Common myeloid progenitor, CD34-positive (primary cell): ENCODE measurements at regions not wholly inside any gene's neighbourhood (a gene's known extent, or its start where the extent isn't known, plus 50 kb on each side); places are given as distances from the start of the nearest gene placed in this dataset.

Experiments
- CTCF ChIA-PET: fragments of 350-600 bp; sonication (Branson Sonifier 250); formaldehyde crosslinking; loops from one replicate; lab custom pipeline; 2021; ENCODE audit warnings: antibody characterized with exemption; lab: Charles Lee
- POLR2A ChIA-PET: fragments of 350-600 bp; sonication (Branson Sonifier 250); formaldehyde crosslinking; loops from one replicate; lab custom pipeline; 2021; ENCODE audit warnings: antibody characterized with exemption; lab: Charles Lee
- DNase-seq, 3 donors: peaks; one replicate each; pipeline versions ENCODE4 v3.0.0 to v3.0.0-alpha.2; 2013
- H3K27ac ChIP-seq, 2 experiments: 1 replicate in 1 of 2; 2 replicates in 1 of 2; pipeline ENCODE4 v1.7.0; 2013; ENCODE audit warnings: inconsistent platforms in 2 of 2, low read length in 2 of 2, mild to moderate bottlenecking in 2 of 2, low read depth in 1 of 2, moderate library complexity in 1 of 2; ENCODE audit not compliant: severe bottlenecking in 2 of 2, insufficient read depth in 1 of 2, poor library complexity in 1 of 2
- H3K27me3 ChIP-seq, 5 experiments: replicated peaks in 2 of 5; 1 replicate in 3 of 5; 2 replicates in 2 of 5; pipeline versions ENCODE4 v1.6.1 to v1.7.0; 2013; ENCODE audit warnings: low read length in 4 of 5, mild to moderate bottlenecking in 2 of 5, moderate library complexity in 2 of 5, inconsistent platforms in 1 of 5; ENCODE audit not compliant: insufficient read depth in 5 of 5, control insufficient read depth in 4 of 5
- H3K36me3 ChIP-seq, 4 experiments: 1 replicate in 2 of 4; 2 replicates in 2 of 4; pipeline versions ENCODE4 v1.6.1 to v1.7.0; 2013; ENCODE audit warnings: low read length in 3 of 4, control low read depth in 1 of 4, mild to moderate bottlenecking in 1 of 4; ENCODE audit not compliant: control insufficient read depth in 4 of 4, insufficient read depth in 4 of 4
- H3K4me1 ChIP-seq, 4 experiments: 1 replicate in 3 of 4; 2 replicates in 1 of 4; pipeline versions ENCODE4 v1.6.1 to v1.7.1; 2013; ENCODE audit warnings: low read length in 3 of 4, mild to moderate bottlenecking in 3 of 4, control low read depth in 1 of 4, inconsistent platforms in 1 of 4, moderate library complexity in 1 of 4; ENCODE audit not compliant: control insufficient read depth in 4 of 4, insufficient read depth in 4 of 4; ENCODE audit errors: control extremely low read depth in 1 of 4
- H3K4me3 ChIP-seq, 7 experiments: 1 replicate in 4 of 7; 2 replicates in 3 of 7; pipeline versions ENCODE4 v1.5.1 to v1.7.0; 2013; ENCODE audit warnings: mild to moderate bottlenecking in 7 of 7, low read length in 6 of 7, moderate library complexity in 6 of 7, inconsistent platforms in 2 of 7, low read depth in 2 of 7, control low read depth in 1 of 7; ENCODE audit not compliant: insufficient read depth in 4 of 7, control insufficient read depth in 1 of 7; ENCODE audit errors: extremely low read depth in 1 of 7
- H3K9me3 ChIP-seq, 5 experiments: 1 replicate in 4 of 5; 2 replicates in 1 of 5; pipeline versions ENCODE4 v1.6.1 to v1.7.1; 2013; ENCODE audit warnings: low read length in 4 of 5, mild to moderate bottlenecking in 2 of 5, inconsistent platforms in 1 of 5, low read depth in 1 of 5, moderate library complexity in 1 of 5; ENCODE audit not compliant: control insufficient read depth in 4 of 5, insufficient read depth in 2 of 5; ENCODE audit errors: control extremely low read depth in 1 of 5
- WGBS: methylation state at CpG from one replicate; pipeline ENCODE4 v1.1.5; 2013; ENCODE audit not compliant: insufficient coverage; 5-methylcytosine and 5-hydroxymethylcytosine counted together

GRCh38 chr11:15451713-15452112 lies 337.0 kb downstream of the INSC start:
- 100% methylated on average over 2 of the region's 2 CpGs for WGBS
- ChIA-PET POLR2A (no interaction called here), CTCF (no interaction called here)
- no peak overlapping the region for H3K4me3 ChIP-seq
- no peak overlapping the region for H3K27ac ChIP-seq
- DNase-seq = no peak
- no peaks in the 10 kb centered on the region for H3K36me3 ChIP-seq
- no peaks in the 10 kb centered on the region for H3K27me3 ChIP-seq
- H3K9me3 ChIP-seq = peaks cover 0 to 2% (median 0%) of the 10 kb centered on the region in 5 experiments
- no peaks in the 10 kb centered on the region for H3K4me1 ChIP-seq

- CTCF ChIA-PET = no interaction called here
- Histone ChIP-seq H3K9me3 (peaks cover 0 to 2% (median 0%) of the 10 kb centered on the region in 5 experiments), H3K27ac (no peak overlapping the region), H3K4me1 (no peaks in the 10 kb centered on the region), H3K4me3 (no peak overlapping the region), H3K27me3 (no peaks in the 10 kb centered on the region), H3K36me3 (no peaks in the 10 kb centered on the region)
- WGBS = 100% methylated on average over 1 of the region's 2 CpGs
- POLR2A ChIA-PET = no interaction called here
- DNase-seq = no peak
Observed at GRCh38 chr11:15453211-15453765, 338.6 kb downstream of the INSC start.

GRCh38 chr11:15468466-15468865 lies 353.7 kb downstream of the INSC start:
- 100% methylated on average over 3 of the region's 4 CpGs for WGBS
- no peak for DNase-seq
- POLR2A ChIA-PET = no interaction called here
- Histone ChIP-seq H3K27ac (no peak overlapping the region), H3K27me3 (no peaks in the 10 kb centered on the region), H3K4me1 (no peaks in the 10 kb centered on the region), H3K36me3 (no peaks in the 10 kb centered on the region), H3K9me3 (no peaks in the 10 kb centered on the region), H3K4me3 (no peak overlapping the region)
- CTCF ChIA-PET = no interaction called here

- POLR2A ChIA-PET = no interaction called here
- Histone ChIP-seq H3K36me3 (no peaks in the 10 kb centered on the region), H3K9me3 (no peaks in the 10 kb centered on the region), H3K27me3 (no peaks in the 10 kb centered on the region), H3K27ac (no peak overlapping the region), H3K4me1 (no peaks in the 10 kb centered on the region), H3K4me3 (no peak overlapping the region)
- WGBS = 84% methylated on average over 5 of the region's 7 CpGs
- no peak for DNase-seq
- CTCF ChIA-PET = no interaction called here
Observed at GRCh38 chr11:15471048-15471894, 356.5 kb downstream of the INSC start.

GRCh38 chr11:15471895-15472799 lies 357.4 kb downstream of the INSC start:
- no peak for DNase-seq
- ChIA-PET POLR2A (no interaction called here), CTCF (no interaction called here)
- Histone ChIP-seq H3K4me3 (no peak overlapping the region), H3K9me3 (no peaks in the 10 kb centered on the region), H3K36me3 (no peaks in the 10 kb centered on the region), H3K4me1 (no peaks in the 10 kb centered on the region), H3K27ac (no peak overlapping the region), H3K27me3 (no peaks in the 10 kb centered on the region)
- 29% methylated on average over 1 of the region's 9 CpGs for WGBS

GRCh38 chr11:15473954-15474837 lies 359.5 kb downstream of the INSC start:
- H3K4me3 ChIP-seq = no peak overlapping the region
- H3K4me1 ChIP-seq = no peaks in the 10 kb centered on the region
- no peaks in the 10 kb centered on the region for H3K36me3 ChIP-seq
- WGBS = 93% methylated on average over 7 of the region's 8 CpGs
- POLR2A ChIA-PET = no interaction called here
- H3K9me3 ChIP-seq = no peaks in the 10 kb centered on the region
- no peaks in the 10 kb centered on the region for H3K27me3 ChIP-seq
- H3K27ac ChIP-seq = no peak overlapping the region
- CTCF ChIA-PET = no interaction called here
- DNase-seq = no peak
